MCF 10A (cell line): ENCODE measurements at regions not wholly inside any gene's neighbourhood (a gene's known extent, or its start where the extent isn't known, plus 50 kb on each side); places are given as distances from the start of the nearest gene placed in this dataset.

Source experiments
- BruUV-seq: library from RNA; stranded (reverse); fragments of 400-500 nt; replicated peaks from 2 replicates; lab custom pipeline; 2021; lab: Mats Ljungman, UMichigan
- CTCF ChIA-PET: fragments of 300-600 bp; sonication (Branson Sonifier 250); formaldehyde crosslinking; extraction: SDS; loops from one replicate; lab custom pipeline; 2021; ENCODE audit warnings: antibody characterized with exemption, inconsistent platforms; lab: Yijun Ruan, JAX
- POLR2A ChIA-PET: fragments of 300-600, 350-650 bp; sonication (Branson Sonifier 250); formaldehyde crosslinking; extraction: SDS; loops from one replicate; lab custom pipeline; 2020; ENCODE audit warnings: antibody characterized with exemption, inconsistent platforms; lab: Yijun Ruan, JAX
- DNase-seq: peaks from one replicate; pipeline ENCODE4 v3.0.0-alpha.2; 2018; ENCODE audit not compliant: unreplicated experiment
- H3K27ac Mint-ChIP-seq: one replicate; pipeline ENCODE4 v1.8.0; 2022; ENCODE audit warnings: mild to moderate bottlenecking, low read depth, mixed read lengths; ENCODE audit not compliant: unreplicated experiment
- H3K27me3 Mint-ChIP-seq: one replicate; pipeline ENCODE4 v1.8.0; 2022; ENCODE audit warnings: mixed read lengths; ENCODE audit not compliant: insufficient read depth, unreplicated experiment
- H3K36me3 Mint-ChIP-seq: one replicate; pipeline ENCODE4 v1.8.0; 2022; ENCODE audit warnings: mild to moderate bottlenecking, moderate library complexity, mixed read lengths; ENCODE audit not compliant: insufficient read depth, unreplicated experiment
- H3K4me1 Mint-ChIP-seq: one replicate; pipeline ENCODE4 v1.8.0; 2022; ENCODE audit warnings: mixed read lengths; ENCODE audit not compliant: insufficient read depth, unreplicated experiment
- H3K4me3 Mint-ChIP-seq: one replicate; pipeline ENCODE4 v1.8.0; 2022; ENCODE audit warnings: mild to moderate bottlenecking, moderate library complexity, mixed read lengths; ENCODE audit not compliant: unreplicated experiment
- H3K9me3 Mint-ChIP-seq: one replicate; pipeline ENCODE4 v1.8.0; 2022; ENCODE audit warnings: mixed read lengths; ENCODE audit not compliant: unreplicated experiment
- CTCF ChIP-seq: fragments of 200-600 bp; IDR thresholded peaks from one replicate; pipeline ENCODE4 v1.8.0; 2022; ENCODE audit warnings: antibody characterized with exemption, mild to moderate bottlenecking; ENCODE audit not compliant: unreplicated experiment
- intact Hi-C: fragments of 100-400 bp; cut with micrococcal nuclease; formaldehyde crosslinking; loops from 2 replicates; pipeline ENCODE4 v1.14.1; 2022

- H3K4me1 Mint-ChIP-seq, result no peaks in the 10 kb centered on the region
- no peak for DNase-seq
- no peak overlapping the region for H3K27ac Mint-ChIP-seq
- H3K36me3 Mint-ChIP-seq, result no peaks in the 10 kb centered on the region
- H3K4me3 Mint-ChIP-seq, result no peak overlapping the region
- no peak for TF ChIP-seq CTCF
- CTCF ChIA-PET, result interaction anchor here (0.6 to 0.7 kb wide), 2 partner anchors 45 to 329 kb away, joined by 3 read pairs; no protein-coding TSS in a partner anchor
- intact Hi-C loops, result no loop called here
- H3K9me3 Mint-ChIP-seq, result peaks cover 15% of the 10 kb centered on the region
- no TSS peak for BruUV-seq
- POLR2A ChIA-PET, result no interaction called here
- H3K27me3 Mint-ChIP-seq, result no peaks in the 10 kb centered on the region
Observed at GRCh38 chr18:51912381-51912780, 427.6 kb upstream of the DCC start.

- Mint-ChIP-seq H3K4me3 (no peak overlapping the region), H3K27ac (no peak overlapping the region), H3K9me3 (peaks cover 22% of the 10 kb centered on the region), H3K27me3 (no peaks in the 10 kb centered on the region), H3K36me3 (no peaks in the 10 kb centered on the region), H3K4me1 (no peaks in the 10 kb centered on the region)
- ChIA-PET POLR2A (interaction anchor here (0.7 to 2.1 kb wide), 2 partner anchors 9 to 300 kb away, joined by 3 to 5 read pairs; no protein-coding TSS in a partner anchor), CTCF (interaction anchor here (0.6 to 1.3 kb wide), 3 partner anchors 17 to 1416 kb away, joined by 3 read pairs; no protein-coding TSS in a partner anchor)
- TF ChIP-seq CTCF, result no peak
- no TSS peak for BruUV-seq
- DNase-seq, result no peak
- intact Hi-C loops, result no loop called here
Observed at GRCh38 chr18:51915176-51915575, 424.8 kb upstream of the DCC start.

- no TSS peak for BruUV-seq
- Mint-ChIP-seq H3K4me3 (no peak overlapping the region), H3K27me3 (no peaks in the 10 kb centered on the region), H3K9me3 (peaks cover 19% of the 10 kb centered on the region), H3K4me1 (no peaks in the 10 kb centered on the region), H3K36me3 (no peaks in the 10 kb centered on the region), H3K27ac (no peak overlapping the region)
- ChIA-PET POLR2A (no interaction called here), CTCF (interaction anchor here (0.7 kb wide), 1 partner anchor 201 kb away, joined by 3 read pairs; no protein-coding TSS in a partner anchor)
- intact Hi-C loops, result no loop called here
- no peak for TF ChIP-seq CTCF
- no peak for DNase-seq
Observed at GRCh38 chr18:51921862-51922261, 418.1 kb upstream of the DCC start.

GRCh38 chr18:51933903-51934302 is 406.1 kb upstream of the DCC start:
- no TSS peak for BruUV-seq
- ChIA-PET CTCF (no interaction called here), POLR2A (no interaction called here)
- TF ChIP-seq CTCF, result no peak
- intact Hi-C loops, result no loop called here
- Mint-ChIP-seq H3K36me3 (peaks cover 4% of the 10 kb centered on the region), H3K27me3 (no peaks in the 10 kb centered on the region), H3K9me3 (peaks cover 20% of the 10 kb centered on the region), H3K27ac (no peak overlapping the region), H3K4me1 (no peaks in the 10 kb centered on the region), H3K4me3 (no peak overlapping the region)
- DNase-seq, result no peak
